Lower leg skin (tissue), 4 donors: ENCODE measurements at regions not wholly inside any gene's neighbourhood (a gene's known extent, or its start where the extent isn't known, plus 50 kb on each side); places are given as distances from the start of the nearest gene placed in this dataset.
"Not testable (repeated sequence)": the region's sequence is repeated elsewhere in the genome, so short reads cannot be mapped to it uniquely, and the experiment has no call there.

ENCODE experiments used
- DNase-seq, 2 donors: peaks; one replicate each; pipeline ENCODE4 v3.0.0-alpha.2; 2019; ENCODE audit warnings: low spot score in 2 of 2
- H3K4me3 ChIP-seq: fragments of 200-600 bp; sonication (generic); 2 replicates; pipeline ENCODE4 v1.5.1; 2017; ENCODE audit warnings: mild to moderate bottlenecking, low read depth; ENCODE audit not compliant: poor library complexity, severe bottlenecking
- POLR2A ChIP-seq, 2 donors: fragments of 450-650 bp; IDR thresholded peaks; one replicate each; pipeline ENCODE4 v1.6.1; 2016 to 2017; ENCODE audit warnings: antibody characterized with exemption in 2 of 2, mild to moderate bottlenecking in 1 of 2, moderate library complexity in 1 of 2
- WGBS, 2 donors: methylation state at CpG; one replicate each; pipeline ENCODE4 v1.1.5; 2018; 5-methylcytosine and 5-hydroxymethylcytosine counted together
- intact Hi-C: fragments of 100-400 bp; cut with DNase I; formaldehyde crosslinking; loops from one replicate; pipeline ENCODE4 v1.15.0; 2023; ENCODE audit warnings: low total_unique reads
- TF ChIP-seq, protein P1 (sequence below), 3 donors: fragments of 450-650 bp; IDR thresholded peaks; one replicate each; pipeline ENCODE4 v1.5.1; 2016; ENCODE audit warnings: antibody characterized with exemption in 3 of 3, mild to moderate bottlenecking in 3 of 3, moderate library complexity in 2 of 3

DNA sequence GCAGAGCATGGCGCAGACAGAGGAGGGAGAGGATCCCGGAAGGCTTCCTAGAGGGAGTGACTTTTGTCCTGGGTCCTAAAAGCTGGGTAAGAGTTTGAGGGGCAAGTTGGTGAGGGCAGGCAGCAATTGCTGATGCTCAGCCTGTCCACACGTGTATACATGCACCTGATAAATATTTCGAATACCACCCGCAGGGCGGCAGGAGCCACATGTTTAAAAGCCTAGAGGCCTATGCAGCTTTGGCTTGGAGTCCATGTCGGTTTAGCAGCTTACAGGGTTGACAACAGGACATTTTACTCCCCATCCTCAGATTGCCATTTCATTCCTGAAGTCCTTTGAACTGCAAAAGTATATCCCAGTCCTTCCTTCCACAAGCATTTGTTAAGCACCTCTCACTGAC lies 99.1 kb downstream of the KATNIP start:
- no peak overlapping the region for H3K4me3 ChIP-seq
- no peak for DNase-seq
- intact Hi-C loops = no loop called here
- WGBS, 2 donors = 85 to 87% methylated on average over 7 of the region's 7 CpGs
- TF ChIP-seq POLR2A (IDR thresholded peaks at IDR 0.05) = no peak
- TF ChIP-seq, protein P1, sequence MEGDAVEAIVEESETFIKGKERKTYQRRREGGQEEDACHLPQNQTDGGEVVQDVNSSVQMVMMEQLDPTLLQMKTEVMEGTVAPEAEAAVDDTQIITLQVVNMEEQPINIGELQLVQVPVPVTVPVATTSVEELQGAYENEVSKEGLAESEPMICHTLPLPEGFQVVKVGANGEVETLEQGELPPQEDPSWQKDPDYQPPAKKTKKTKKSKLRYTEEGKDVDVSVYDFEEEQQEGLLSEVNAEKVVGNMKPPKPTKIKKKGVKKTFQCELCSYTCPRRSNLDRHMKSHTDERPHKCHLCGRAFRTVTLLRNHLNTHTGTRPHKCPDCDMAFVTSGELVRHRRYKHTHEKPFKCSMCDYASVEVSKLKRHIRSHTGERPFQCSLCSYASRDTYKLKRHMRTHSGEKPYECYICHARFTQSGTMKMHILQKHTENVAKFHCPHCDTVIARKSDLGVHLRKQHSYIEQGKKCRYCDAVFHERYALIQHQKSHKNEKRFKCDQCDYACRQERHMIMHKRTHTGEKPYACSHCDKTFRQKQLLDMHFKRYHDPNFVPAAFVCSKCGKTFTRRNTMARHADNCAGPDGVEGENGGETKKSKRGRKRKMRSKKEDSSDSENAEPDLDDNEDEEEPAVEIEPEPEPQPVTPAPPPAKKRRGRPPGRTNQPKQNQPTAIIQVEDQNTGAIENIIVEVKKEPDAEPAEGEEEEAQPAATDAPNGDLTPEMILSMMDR (IDR thresholded peaks at IDR 0.05) = no peak

DNA sequence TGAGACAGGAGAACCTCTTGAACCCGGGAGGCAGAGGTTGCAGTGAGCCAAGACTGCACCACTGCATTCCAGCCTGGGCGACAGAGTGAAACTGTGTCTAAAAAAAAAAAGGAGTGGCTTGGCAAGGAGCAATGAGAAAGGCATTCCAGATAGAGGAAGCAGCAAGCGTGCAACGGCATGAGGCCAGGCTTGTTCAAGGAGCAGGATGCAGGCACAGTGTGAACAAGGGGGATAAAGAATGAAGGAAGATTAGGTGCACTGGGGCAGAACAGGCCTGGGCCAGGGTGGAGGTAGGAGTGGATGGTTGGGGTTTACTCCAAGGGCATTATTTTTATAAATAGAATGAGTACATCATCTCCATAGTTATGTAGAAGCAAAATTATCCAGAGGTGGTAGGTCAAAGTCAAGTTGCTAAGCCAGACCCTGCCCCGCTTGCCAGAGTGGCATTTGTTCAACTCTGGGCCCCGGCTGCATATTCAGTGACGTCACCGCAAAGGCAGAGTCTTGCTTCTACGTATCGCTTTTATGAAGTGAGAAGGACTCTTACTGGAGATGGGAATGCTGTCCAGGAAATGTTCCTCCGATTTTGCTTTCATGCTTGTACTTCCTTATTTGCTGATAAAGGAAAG lies 100.2 kb downstream of the KATNIP start:
- no peak overlapping the region for H3K4me3 ChIP-seq
- DNase-seq = no peak
- TF ChIP-seq, protein P1 (IDR thresholded peaks at IDR 0.05) = no peak
- TF ChIP-seq POLR2A (IDR thresholded peaks at IDR 0.05) = no peak
- intact Hi-C loops = no loop called here
- 71% methylated on average over 11 of the region's 11 CpGs for WGBS, 2 donors

DNA sequence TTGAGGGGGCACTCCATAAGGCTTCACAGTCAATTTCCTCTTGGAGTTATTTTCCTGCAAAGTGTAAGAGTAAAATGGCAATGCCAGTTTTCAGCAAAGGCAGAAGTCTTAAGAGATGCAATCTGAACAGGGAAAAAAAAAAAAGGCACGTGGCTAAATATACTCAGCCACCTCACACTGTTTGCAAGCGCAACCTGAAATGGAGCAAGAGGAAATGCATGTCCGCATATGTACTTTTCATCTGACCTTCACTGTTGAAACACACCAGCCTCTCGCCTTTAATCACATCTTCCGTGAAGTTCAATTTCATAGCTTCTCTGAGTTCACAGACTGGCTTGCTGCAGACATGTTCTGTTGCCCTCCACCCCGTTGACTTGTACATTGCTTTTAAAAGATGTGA lies 101.4 kb downstream of the KATNIP start:
- no peak for TF ChIP-seq POLR2A (IDR thresholded peaks at IDR 0.05)
- TF ChIP-seq, protein P1 (IDR thresholded peaks at IDR 0.05) = no peak
- H3K4me3 ChIP-seq = no peak overlapping the region
- intact Hi-C loops = no loop called here
- 86 to 90% methylated on average over 6 of the region's 6 CpGs for WGBS, 2 donors
- no peak for DNase-seq

DNA sequence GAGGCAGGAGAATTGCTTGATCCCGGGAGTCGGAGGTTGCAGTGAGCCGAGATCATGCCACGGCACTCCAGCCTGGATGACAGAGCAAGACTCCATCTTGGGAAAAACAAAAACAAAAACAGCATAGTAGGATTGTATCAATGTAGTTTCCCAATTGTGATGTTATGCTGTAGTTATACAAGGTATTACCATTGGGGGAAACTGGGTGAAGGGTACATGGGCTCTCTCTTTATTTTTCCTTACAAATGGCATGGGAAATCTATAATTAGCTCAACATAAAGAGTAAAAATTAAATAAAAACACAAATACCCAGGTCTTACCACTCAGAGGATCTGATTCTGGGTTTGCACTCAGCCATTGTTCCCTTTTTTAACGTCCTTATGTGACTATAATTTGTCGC lies 107.9 kb downstream of the KATNIP start:
- intact Hi-C loops = no loop called here
- 97% methylated on average over 6 of the region's 6 CpGs for WGBS, 2 donors
- no peak overlapping the region for H3K4me3 ChIP-seq
- TF ChIP-seq, protein P1 (IDR thresholded peaks at IDR 0.05) = no peak
- TF ChIP-seq POLR2A (IDR thresholded peaks at IDR 0.05) = no peak
- DNase-seq = no peak

DNA sequence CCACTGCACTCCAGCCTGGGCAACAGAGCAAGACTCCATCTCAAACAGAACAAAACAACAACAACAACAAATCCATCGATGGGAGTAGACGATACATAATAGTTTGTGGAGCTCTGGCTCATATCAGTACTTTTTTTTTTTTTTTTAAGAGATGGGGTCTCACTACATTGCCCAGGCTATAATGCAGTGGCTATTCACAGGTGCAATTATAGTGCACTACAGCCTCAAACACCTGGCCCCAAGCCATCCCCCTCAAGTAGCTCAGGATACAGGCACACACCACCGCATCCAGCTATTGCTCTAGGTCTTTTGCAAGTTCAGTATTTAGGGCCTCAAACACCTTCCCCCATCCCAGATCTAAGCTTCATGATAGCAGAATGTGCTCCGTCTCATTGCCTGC lies 110.6 kb downstream of the KATNIP start:
- no peak for DNase-seq
- H3K4me3 ChIP-seq = no peak overlapping the region
- TF ChIP-seq, protein P1 (IDR thresholded peaks at IDR 0.05) = no peak
- TF ChIP-seq POLR2A (IDR thresholded peaks at IDR 0.05) = no peak
- intact Hi-C loops = no loop called here
- WGBS, 2 donors = 97 to 99% methylated on average over 4 of the region's 4 CpGs

DNA sequence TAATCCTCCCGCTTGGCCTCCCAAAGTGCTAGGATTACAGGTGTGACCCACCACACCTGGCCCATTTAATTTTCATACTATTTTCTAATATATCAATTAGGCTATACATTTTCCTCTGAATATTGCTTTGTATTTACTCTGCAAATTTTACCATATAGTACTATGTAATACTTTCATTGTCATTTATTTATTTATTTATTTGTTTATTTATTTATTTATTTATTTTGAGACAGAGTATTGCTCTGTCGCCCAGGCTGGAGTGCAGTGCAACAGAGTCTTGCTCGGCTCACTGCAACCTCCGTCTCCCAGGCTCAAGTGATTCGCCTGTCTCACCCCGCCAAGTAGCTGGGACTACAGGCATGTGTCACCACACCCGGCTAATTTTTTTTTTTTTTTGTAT lies 113.3 kb downstream of the KATNIP start:
- DNase-seq = not testable (repeated sequence)

More for the DNA sequence above, 113.3 kb downstream of the KATNIP start:
- 89 to 91% methylated on average over 7 of the region's 7 CpGs for WGBS, 2 donors
- H3K4me3 ChIP-seq, intact Hi-C loops: not testable (repeated sequence)
